Psoas muscle (tissue), 7 donors: ENCODE measurements at regions not wholly inside any gene's neighbourhood (a gene's known extent, or its start where the extent isn't known, plus 50 kb on each side); places are given as distances from the start of the nearest gene placed in this dataset.

ENCODE experiments used
- ATAC-seq, 4 donors: fragments of 200-7000 bp; cut with Tn5 transposase; one replicate each; pipeline ENCODE4 v1.9.1; 2020; ENCODE audit warnings: moderate library complexity in 3 of 4, mild to moderate bottlenecking in 2 of 4
- DNase-seq, 2 donors: peaks; one replicate each; pipeline ENCODE4 v3.0.0-alpha.2; 2020
- H3K27ac ChIP-seq: fragments of 200-600 bp; one replicate; pipeline ENCODE4 v1.8.0; 2022
- H3K27me3 ChIP-seq, 3 donors: fragments of 200-600 bp in 1 of 3; one replicate each; pipeline versions ENCODE4 v1.6.1 to v1.8.0; 2013 to 2022; ENCODE audit warnings: low read length in 2 of 3, mild to moderate bottlenecking in 2 of 3, moderate library complexity in 1 of 3; ENCODE audit not compliant: insufficient read depth in 3 of 3
- H3K36me3 ChIP-seq, 2 donors: fragments of 200-600 bp in 1 of 2; one replicate each; pipeline versions ENCODE4 v1.6.1 to v1.8.0; 2013 to 2022; ENCODE audit warnings: low read depth in 1 of 2, mild to moderate bottlenecking in 1 of 2, moderate library complexity in 1 of 2; ENCODE audit not compliant: insufficient read depth in 1 of 2
- H3K4me1 ChIP-seq: fragments of 200-600 bp; one replicate; pipeline ENCODE4 v1.8.0; 2022
- H3K4me3 ChIP-seq: fragments of 200-600 bp; one replicate; pipeline ENCODE4 v1.8.0; 2022; ENCODE audit warnings: mild to moderate bottlenecking
- H3K9me3 ChIP-seq: fragments of 200-600 bp; one replicate; pipeline ENCODE4 v1.8.0; 2022
- CTCF ChIP-seq: fragments of 200-600 bp; IDR thresholded peaks from one replicate; pipeline ENCODE4 v1.8.0; 2022; ENCODE audit warnings: antibody characterized with exemption
- WGBS, 3 donors: extraction: QIAGEN DNeasy Blood & Tissue Kit; methylation state at CpG; one replicate each; pipeline versions ENCODE4 v1.1.6 to v1.1.7; 2013; 5-methylcytosine and 5-hydroxymethylcytosine counted together
- intact Hi-C, 2 donors: fragments of 100-400 bp; cut with DNase I; formaldehyde crosslinking; loops; one replicate each; pipeline versions ENCODE4 v1.11.0 to v1.14.2; 2022
- donor health status: healthy with polysubstance abuse.
- donor health status: DM: no; HTN: no; CAD: no; lungs with moderate emphysema.
- donor health status: Bipolar disorder and iron deficiency.
- donor health status: healthy.
- donor health status: DM: yes; HTN: yes; CAD: no.
- donor health status: DM: no; HTN: no; CAD: no.
- donor health status: DM: yes; HTN: yes; CAD: no.

GRCh38 chr16:5577463-5577862 is 479.9 kb upstream of the EEF2KMT start:
- DNase-seq (no peak), ATAC-seq (no peak)
- Histone ChIP-seq H3K4me1 (no peaks in the 10 kb centered on the region), H3K27me3 (no peaks in the 10 kb centered on the region), H3K27ac (no peak overlapping the region), H3K4me3 (no peak overlapping the region), H3K36me3 (no peaks in the 10 kb centered on the region), H3K9me3 (no peaks in the 10 kb centered on the region)
- 60 to 74% (median 68%) methylated on average over 5 of the region's 5 CpGs for WGBS, 3 donors
- no peak for TF ChIP-seq CTCF
- intact Hi-C loops = no loop called here

GRCh38 chr16:5575646-5576245 is 478.2 kb upstream of the EEF2KMT start:
- no peaks in the 10 kb centered on the region for H3K9me3 ChIP-seq
- H3K4me1 ChIP-seq = no peaks in the 10 kb centered on the region
- TF ChIP-seq CTCF = no peak
- intact Hi-C loops = no loop called here
- no peak overlapping the region for H3K4me3 ChIP-seq
- H3K36me3 ChIP-seq = no peaks in the 10 kb centered on the region
- no peak for DNase-seq
- ATAC-seq = no peak
- no peak overlapping the region for H3K27ac ChIP-seq
- H3K27me3 ChIP-seq = no peaks in the 10 kb centered on the region
- WGBS, 3 donors = 23 to 45% (median 27%) methylated on average over 3 of the region's 3 CpGs

GRCh38 chr16:5575121-5575520 is 477.5 kb upstream of the EEF2KMT start:
- intact Hi-C loops = no loop called here
- ATAC-seq (no peak), DNase-seq (no peak)
- H3K36me3 ChIP-seq = no peaks in the 10 kb centered on the region
- H3K4me3 ChIP-seq = no peak overlapping the region
- no peak for TF ChIP-seq CTCF
- H3K27me3 ChIP-seq = no peaks in the 10 kb centered on the region
- no peak overlapping the region for H3K27ac ChIP-seq
- WGBS, 3 donors = 72 to 82% (median 82%) methylated on average over 6 of the region's 6 CpGs
- no peaks in the 10 kb centered on the region for H3K4me1 ChIP-seq
- H3K9me3 ChIP-seq = no peaks in the 10 kb centered on the region

- H3K36me3 ChIP-seq = no peaks in the 10 kb centered on the region
- H3K27ac ChIP-seq = no peak overlapping the region
- no peak overlapping the region for H3K4me3 ChIP-seq
- H3K27me3 ChIP-seq = no peaks in the 10 kb centered on the region
- 86 to 93% (median 87%) methylated on average over 2 of the region's 2 CpGs for WGBS, 3 donors
- no peak for DNase-seq
- intact Hi-C loops = no loop called here
- H3K4me1 ChIP-seq = no peaks in the 10 kb centered on the region
- no peak for ATAC-seq
- TF ChIP-seq CTCF = no peak
- H3K9me3 ChIP-seq = no peaks in the 10 kb centered on the region
These were observed 474.5 kb upstream of the EEF2KMT start for GRCh38 chr16:5572056-5572455.

GRCh38 chr16:5571446-5571845 is 473.9 kb upstream of the EEF2KMT start:
- intact Hi-C loops = no loop called here
- DNase-seq = no peak
- H3K4me3 ChIP-seq = no peak overlapping the region
- no peaks in the 10 kb centered on the region for H3K9me3 ChIP-seq
- no peak for TF ChIP-seq CTCF
- no peaks in the 10 kb centered on the region for H3K36me3 ChIP-seq
- WGBS, 3 donors = 73 to 83% (median 80%) methylated on average over 8 of the region's 8 CpGs
- no peak overlapping the region for H3K27ac ChIP-seq
- ATAC-seq = no peak
- H3K27me3 ChIP-seq = no peaks in the 10 kb centered on the region
- no peaks in the 10 kb centered on the region for H3K4me1 ChIP-seq
